ENCODE measurements at regions not wholly inside any gene's neighbourhood (a gene's known extent, or its start where the extent isn't known, plus 50 kb on each side); places are given as distances from the start of the nearest gene placed in this dataset.

- Histone ChIP-seq H3K27me3 (ENCODE audit: low read depth, low read length) (no peaks in the 10 kb centered on the region), H3K27ac (ENCODE audit: low read length) (no peak overlapping the region), H3K36me3 (ENCODE audit: control insufficient read depth in 1 of 2, insufficient read depth in 2 of 2, low read length in 2 of 2) (peaks cover 10 to 22% of the 10 kb centered on the region in 2 donors)
These were observed 61.2 kb downstream of the SYNE3 start for GRCh38 chr14:95455246-95455645.

GRCh38 chr14:95453713-95453980 lies 62.8 kb downstream of the SYNE3 start:
- no peak overlapping the region for H3K4me3 ChIP-seq (ENCODE audit: low read depth in 1 of 2, low read length in 2 of 2)
- H3K36me3 ChIP-seq (ENCODE audit: control insufficient read depth in 1 of 2, insufficient read depth in 2 of 2, low read length in 2 of 2), result peaks cover 19 to 33% of the 10 kb centered on the region in 2 donors
- H3K27ac ChIP-seq (ENCODE audit: low read length), result no peak overlapping the region
- peaks cover 0 to 7% of the 10 kb centered on the region in 2 donors for H3K4me1 ChIP-seq (ENCODE audit: control insufficient read depth in 1 of 2, insufficient read depth in 2 of 2, low read length in 2 of 2)
- no peaks in the 10 kb centered on the region for H3K27me3 ChIP-seq (ENCODE audit: low read depth, low read length)
- H3K9me3 ChIP-seq (ENCODE audit: control insufficient read depth in 1 of 2, low read length in 2 of 2), result no peaks in the 10 kb centered on the region

More at GRCh38 chr14:95455246-95455645, 61.2 kb downstream of the SYNE3 start:
- peaks cover 0 to 8% of the 10 kb centered on the region in 2 donors for H3K4me1 ChIP-seq (ENCODE audit: control insufficient read depth in 1 of 2, insufficient read depth in 2 of 2, low read length in 2 of 2)
- H3K9me3 ChIP-seq (ENCODE audit: control insufficient read depth in 1 of 2, low read length in 2 of 2), result no peaks in the 10 kb centered on the region
- H3K4me3 ChIP-seq (ENCODE audit: low read depth in 1 of 2, low read length in 2 of 2), result no peak overlapping the region

- Histone ChIP-seq H3K27ac (ENCODE audit: low read length) (no peak overlapping the region), H3K4me1 (ENCODE audit: control insufficient read depth in 1 of 2, insufficient read depth in 2 of 2, low read length in 2 of 2) (peaks cover 0 to 7% of the 10 kb centered on the region in 2 donors), H3K27me3 (ENCODE audit: low read depth, low read length) (no peaks in the 10 kb centered on the region), H3K36me3 (ENCODE audit: control insufficient read depth in 1 of 2, insufficient read depth in 2 of 2, low read length in 2 of 2) (peaks cover 20 to 33% of the 10 kb centered on the region in 2 donors), H3K9me3 (ENCODE audit: control insufficient read depth in 1 of 2, low read length in 2 of 2) (no peaks in the 10 kb centered on the region), H3K4me3 (ENCODE audit: low read depth in 1 of 2, low read length in 2 of 2) (no peak overlapping the region)
These were observed 63.3 kb downstream of the SYNE3 start for GRCh38 chr14:95452893-95453712.

- Histone ChIP-seq H3K36me3 (ENCODE audit: control insufficient read depth in 1 of 2, insufficient read depth in 2 of 2, low read length in 2 of 2) (peaks cover 20 to 33% of the 10 kb centered on the region in 2 donors), H3K9me3 (ENCODE audit: control insufficient read depth in 1 of 2, low read length in 2 of 2) (no peaks in the 10 kb centered on the region), H3K4me1 (ENCODE audit: control insufficient read depth in 1 of 2, insufficient read depth in 2 of 2, low read length in 2 of 2) (peaks cover 0 to 3% of the 10 kb centered on the region in 2 donors), H3K27me3 (ENCODE audit: low read depth, low read length) (no peaks in the 10 kb centered on the region), H3K27ac (ENCODE audit: low read length) (no peak overlapping the region), H3K4me3 (ENCODE audit: low read depth in 1 of 2, low read length in 2 of 2) (no peak overlapping the region)
These were observed 64.1 kb downstream of the SYNE3 start for GRCh38 chr14:95452176-95452892.

- H3K9me3 ChIP-seq (ENCODE audit: control insufficient read depth in 1 of 2, low read length in 2 of 2), result no peaks in the 10 kb centered on the region
- no peak overlapping the region for H3K27ac ChIP-seq (ENCODE audit: low read length)
- no peaks in the 10 kb centered on the region for H3K27me3 ChIP-seq (ENCODE audit: low read depth, low read length)
- H3K4me1 ChIP-seq (ENCODE audit: control insufficient read depth in 1 of 2, insufficient read depth in 2 of 2, low read length in 2 of 2), result no peaks in the 10 kb centered on the region
- H3K36me3 ChIP-seq (ENCODE audit: control insufficient read depth in 1 of 2, insufficient read depth in 2 of 2, low read length in 2 of 2), result peaks cover 28 to 29% of the 10 kb centered on the region in 2 donors
- H3K4me3 ChIP-seq (ENCODE audit: low read depth in 1 of 2, low read length in 2 of 2), result no peak overlapping the region
These were observed 67.3 kb downstream of the SYNE3 start for GRCh38 chr14:95449131-95449530.

GRCh38 chr14:95446470-95446869 lies 70.0 kb downstream of the SYNE3 start:
- Histone ChIP-seq H3K36me3 (ENCODE audit: control insufficient read depth in 1 of 2, insufficient read depth in 2 of 2, low read length in 2 of 2) (peaks cover 16 to 22% of the 10 kb centered on the region in 2 donors), H3K4me1 (ENCODE audit: control insufficient read depth in 1 of 2, insufficient read depth in 2 of 2, low read length in 2 of 2) (no peaks in the 10 kb centered on the region), H3K4me3 (ENCODE audit: low read depth in 1 of 2, low read length in 2 of 2) (no peak overlapping the region), H3K27me3 (ENCODE audit: low read depth, low read length) (no peaks in the 10 kb centered on the region), H3K9me3 (ENCODE audit: control insufficient read depth in 1 of 2, low read length in 2 of 2) (no peaks in the 10 kb centered on the region), H3K27ac (ENCODE audit: low read length) (no peak overlapping the region)

GRCh38 chr14:95445676-95446075 lies 70.8 kb downstream of the SYNE3 start:
- Histone ChIP-seq H3K36me3 (ENCODE audit: control insufficient read depth in 1 of 2, insufficient read depth in 2 of 2, low read length in 2 of 2) (peaks cover 11 to 18% of the 10 kb centered on the region in 2 donors), H3K4me1 (ENCODE audit: control insufficient read depth in 1 of 2, insufficient read depth in 2 of 2, low read length in 2 of 2) (no peaks in the 10 kb centered on the region), H3K27ac (ENCODE audit: low read length) (no peak overlapping the region), H3K4me3 (ENCODE audit: low read depth in 1 of 2, low read length in 2 of 2) (no peak overlapping the region), H3K9me3 (ENCODE audit: control insufficient read depth in 1 of 2, low read length in 2 of 2) (no peaks in the 10 kb centered on the region), H3K27me3 (ENCODE audit: low read depth, low read length) (no peaks in the 10 kb centered on the region)

GRCh38 chr14:95445161-95445560 lies 71.3 kb downstream of the SYNE3 start:
- no peak overlapping the region for H3K27ac ChIP-seq (ENCODE audit: low read length)
- H3K9me3 ChIP-seq (ENCODE audit: control insufficient read depth in 1 of 2, low read length in 2 of 2), result no peaks in the 10 kb centered on the region
- H3K36me3 ChIP-seq (ENCODE audit: control insufficient read depth in 1 of 2, insufficient read depth in 2 of 2, low read length in 2 of 2), result peaks cover 11 to 18% of the 10 kb centered on the region in 2 donors
- H3K4me1 ChIP-seq (ENCODE audit: control insufficient read depth in 1 of 2, insufficient read depth in 2 of 2, low read length in 2 of 2), result no peaks in the 10 kb centered on the region
- H3K27me3 ChIP-seq (ENCODE audit: low read depth, low read length), result no peaks in the 10 kb centered on the region
- no peak overlapping the region for H3K4me3 ChIP-seq (ENCODE audit: low read depth in 1 of 2, low read length in 2 of 2)

GRCh38 chr14:95444132-95445129 lies 72.0 kb downstream of the SYNE3 start:
- Histone ChIP-seq H3K36me3 (ENCODE audit: control insufficient read depth in 1 of 2, insufficient read depth in 2 of 2, low read length in 2 of 2) (peaks cover 5 to 17% of the 10 kb centered on the region in 2 donors), H3K4me3 (ENCODE audit: low read depth in 1 of 2, low read length in 2 of 2) (no peak overlapping the region), H3K27me3 (ENCODE audit: low read depth, low read length) (no peaks in the 10 kb centered on the region), H3K9me3 (ENCODE audit: control insufficient read depth in 1 of 2, low read length in 2 of 2) (no peaks in the 10 kb centered on the region), H3K27ac (ENCODE audit: low read length) (no peak overlapping the region), H3K4me1 (ENCODE audit: control insufficient read depth in 1 of 2, insufficient read depth in 2 of 2, low read length in 2 of 2) (no peaks in the 10 kb centered on the region)

GRCh38 chr14:95442633-95443021 lies 73.8 kb downstream of the SYNE3 start:
- no peak overlapping the region for H3K27ac ChIP-seq (ENCODE audit: low read length)

More at GRCh38 chr14:95442633-95443021, 73.8 kb downstream of the SYNE3 start:
- no peaks in the 10 kb centered on the region for H3K4me1 ChIP-seq (ENCODE audit: control insufficient read depth in 1 of 2, insufficient read depth in 2 of 2, low read length in 2 of 2)
- H3K27me3 ChIP-seq (ENCODE audit: low read depth, low read length), result no peaks in the 10 kb centered on the region
- H3K9me3 ChIP-seq (ENCODE audit: control insufficient read depth in 1 of 2, low read length in 2 of 2), result no peaks in the 10 kb centered on the region
- H3K4me3 ChIP-seq (ENCODE audit: low read depth in 1 of 2, low read length in 2 of 2), result no peak overlapping the region
- peaks cover 12% of the 10 kb centered on the region in 2 donors for H3K36me3 ChIP-seq (ENCODE audit: control insufficient read depth in 1 of 2, insufficient read depth in 2 of 2, low read length in 2 of 2)
